Thoracic aorta (tissue), 2 donors: ENCODE measurements at regions not wholly inside any gene's neighbourhood (a gene's known extent, or its start where the extent isn't known, plus 50 kb on each side); places are given as distances from the start of the nearest gene placed in this dataset.

Experiments used
- ATAC-seq: fragments of 150-250 bp; one replicate; pipeline ENCODE4 v1.8.0; 2017; ENCODE audit warnings: low read depth; ENCODE audit not compliant: insufficient number of reproducible peaks, low FRiP score
- DNase-seq: peaks from one replicate; pipeline ENCODE4 v3.0.0-alpha.2; 2020; ENCODE audit warnings: low spot score
- H3K27ac ChIP-seq, 2 donors: fragments of 200-600 bp; sonication (generic); 1 replicate in 1 of 2; 2 replicates in 1 of 2; pipeline ENCODE4 v1.5.1; 2016; ENCODE audit warnings: mild to moderate bottlenecking in 2 of 2, moderate library complexity in 2 of 2
- H3K27me3 ChIP-seq: fragments of 200-600 bp; sonication (generic); replicated peaks from 2 replicates; pipeline ENCODE4 v1.6.0; 2016; ENCODE audit warnings: mild to moderate bottlenecking; ENCODE audit not compliant: insufficient read depth
- H3K36me3 ChIP-seq: fragments of 200-600 bp; sonication (generic); one replicate; pipeline ENCODE4 v1.5.1; 2016
- H3K4me1 ChIP-seq, 2 donors: fragments of 200-600 bp; sonication (generic); 1 replicate in 1 of 2; 2 replicates in 1 of 2; pipeline versions ENCODE4 v1.5.1 to v1.6.0; 2016; ENCODE audit warnings: low read depth in 2 of 2, mild to moderate bottlenecking in 1 of 2; ENCODE audit not compliant: control insufficient read depth in 1 of 2
- H3K4me3 ChIP-seq: fragments of 200-600 bp; sonication (generic); 2 replicates; pipeline ENCODE4 v1.5.1; 2016; ENCODE audit warnings: mild to moderate bottlenecking
- H3K9me3 ChIP-seq: fragments of 200-600 bp; sonication (generic); 2 replicates; pipeline ENCODE4 v1.5.1; 2016
- CTCF ChIP-seq: fragments of 200-600 bp; sonication (generic); IDR thresholded peaks from one replicate; pipeline ENCODE4 v1.5.1; 2019; ENCODE audit warnings: antibody characterized with exemption

- no peak for ATAC-seq
- TF ChIP-seq CTCF: no peak
- Histone ChIP-seq H3K27ac (no peak overlapping the region), H3K4me3 (no peak overlapping the region), H3K9me3 (no peaks in the 10 kb centered on the region), H3K27me3 (no peaks in the 10 kb centered on the region), H3K36me3 (no peaks in the 10 kb centered on the region), H3K4me1 (peaks cover 0 to 4% of the 10 kb centered on the region in 2 donors)
- DNase-seq: no peak
Observed at GRCh38 chr4:124803641-124804040, 91.1 kb upstream of the ANKRD50 start.

DNA sequence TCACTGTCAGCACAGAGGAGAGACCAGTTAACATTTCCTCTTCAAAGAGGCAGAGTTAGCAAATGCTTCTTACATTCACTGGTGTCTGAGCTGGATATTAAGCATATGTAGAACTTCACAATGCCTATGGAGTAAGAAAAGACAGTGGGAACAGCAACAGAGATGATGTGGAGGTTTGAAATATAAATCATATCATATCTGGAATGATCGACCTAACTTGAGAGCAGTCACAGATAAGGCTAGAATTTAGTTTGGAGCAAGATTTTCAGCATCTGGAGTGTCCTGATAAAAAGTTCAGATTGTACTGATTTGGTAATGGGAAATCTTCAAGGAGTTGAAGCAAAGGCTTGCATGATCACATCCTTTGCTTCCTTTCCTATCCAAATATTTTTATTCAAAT, 90.5 kb upstream of the ANKRD50 start:
- Histone ChIP-seq H3K4me1 (peaks cover 0 to 4% of the 10 kb centered on the region in 2 donors), H3K27ac (no peak overlapping the region), H3K9me3 (no peaks in the 10 kb centered on the region), H3K4me3 (no peak overlapping the region), H3K36me3 (no peaks in the 10 kb centered on the region), H3K27me3 (no peaks in the 10 kb centered on the region)
- no peak for TF ChIP-seq CTCF
- DNase-seq (no peak), ATAC-seq (no peak)

GRCh38 chr4:124797223-124797622, 84.7 kb upstream of the ANKRD50 start:
- Histone ChIP-seq H3K4me3 (no peak overlapping the region), H3K9me3 (no peaks in the 10 kb centered on the region), H3K4me1 (peaks cover 0 to 13% of the 10 kb centered on the region in 2 donors), H3K36me3 (no peaks in the 10 kb centered on the region), H3K27ac (no peak overlapping the region), H3K27me3 (no peaks in the 10 kb centered on the region)
- DNase-seq: no peak
- ATAC-seq: no peak
- no peak for TF ChIP-seq CTCF

DNA sequence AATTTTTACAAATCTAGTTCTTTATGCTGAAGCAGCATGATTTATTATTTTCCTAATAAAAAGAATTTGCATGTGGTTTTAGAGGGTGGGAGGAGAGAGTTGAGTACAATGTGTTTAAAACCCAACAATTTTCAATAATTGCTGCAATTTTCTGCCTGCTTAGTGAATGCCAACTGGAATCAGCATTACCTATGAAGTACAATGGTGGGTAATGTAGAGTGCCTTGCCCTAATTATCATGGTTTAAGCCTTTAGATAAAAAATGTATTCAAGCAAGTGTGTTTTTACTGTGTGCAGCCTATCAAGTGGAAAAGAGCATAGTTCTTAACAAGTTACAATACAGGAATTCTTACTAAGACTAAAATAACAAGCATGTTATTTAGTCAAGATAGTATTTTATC, 77.9 kb upstream of the ANKRD50 start:
- H3K27ac ChIP-seq: no peak overlapping the region
- no peaks in the 10 kb centered on the region for H3K36me3 ChIP-seq
- TF ChIP-seq CTCF: no peak
- H3K4me3 ChIP-seq: no peak overlapping the region
- ATAC-seq (no peak), DNase-seq (no peak)
- no peaks in the 10 kb centered on the region for H3K9me3 ChIP-seq
- H3K27me3 ChIP-seq: no peaks in the 10 kb centered on the region
- peaks cover 0 to 1% of the 10 kb centered on the region in 2 donors for H3K4me1 ChIP-seq

- ATAC-seq: no peak
- Histone ChIP-seq H3K27me3 (no peaks in the 10 kb centered on the region), H3K4me1 (no peaks in the 10 kb centered on the region), H3K27ac (no peak overlapping the region), H3K9me3 (no peaks in the 10 kb centered on the region), H3K36me3 (no peaks in the 10 kb centered on the region), H3K4me3 (no peak overlapping the region)
- TF ChIP-seq CTCF: no peak
- no peak for DNase-seq
Observed at GRCh38 chr4:124786634-124787033, 74.1 kb upstream of the ANKRD50 start.
